Iris pigment epithelial cell (primary cell): ENCODE measurements at regions not wholly inside any gene's neighbourhood (a gene's known extent, or its start where the extent isn't known, plus 50 kb on each side); places are given as distances from the start of the nearest gene placed in this dataset.
"Not testable (repeated sequence)": the region's sequence is repeated elsewhere in the genome, so short reads cannot be mapped to it uniquely, and the experiment has no call there.

Source experiments
- DNase-seq: peaks from one replicate; pipeline ENCODE4 v3.0.0-alpha.2; 2011; ENCODE audit warnings: low read depth

- no peak for DNase-seq
Measured at GRCh38 chrX:130552444-130553073, 150.8 kb downstream of the RBMX2 start.

- no peak for DNase-seq
Measured at GRCh38 chrX:130555341-130555740, 153.6 kb downstream of the RBMX2 start.

- no peak for DNase-seq
Measured at GRCh38 chrX:130555757-130556156, 154.0 kb downstream of the RBMX2 start.

GRCh38 chrX:130556951-130557350 is 155.2 kb downstream of the RBMX2 start:
- DNase-seq: no peak

GRCh38 chrX:130560544-130560943 is 158.8 kb downstream of the RBMX2 start:
- DNase-seq: no peak

GRCh38 chrX:130561930-130562329 is 160.1 kb downstream of the RBMX2 start:
- DNase-seq: no peak

GRCh38 chrX:130563476-130563875 is 161.7 kb downstream of the RBMX2 start:
- DNase-seq: no peak

- no peak for DNase-seq
Measured at GRCh38 chrX:130566028-130566683, 164.4 kb downstream of the RBMX2 start.

- not testable (repeated sequence) for DNase-seq
Measured at GRCh38 chrX:130573030-130573429, 171.2 kb downstream of the RBMX2 start.
